Kidney capillary endothelial cell (primary cell): ENCODE measurements at regions not wholly inside any gene's neighbourhood (a gene's known extent, or its start where the extent isn't known, plus 50 kb on each side); places are given as distances from the start of the nearest gene placed in this dataset.

Experiments used
- DNase-seq: peaks from one replicate; pipeline ENCODE4 v3.0.0-alpha.2; 2018; ENCODE audit warnings: low spot score

DNA sequence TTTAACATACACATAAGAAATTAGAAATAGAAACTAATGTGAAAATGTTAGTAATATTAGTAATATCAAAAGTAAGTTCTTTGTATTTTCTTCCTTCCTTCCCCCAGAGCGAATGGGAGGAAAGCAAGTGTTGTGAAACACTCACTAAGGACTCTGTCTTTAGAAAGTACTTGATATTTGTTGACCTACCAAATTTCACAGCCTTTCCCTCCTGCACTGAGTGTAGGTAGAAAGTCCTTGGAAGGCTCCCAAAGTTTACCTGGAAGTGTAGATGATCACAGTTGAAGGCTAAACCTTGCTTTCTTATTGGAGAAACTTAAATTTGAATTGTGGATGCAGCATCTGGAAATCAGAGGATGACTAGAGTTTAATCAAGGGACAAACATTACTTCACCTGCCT, 1459.5 kb upstream of the SPRY2 start:
- no peak for DNase-seq

DNA sequence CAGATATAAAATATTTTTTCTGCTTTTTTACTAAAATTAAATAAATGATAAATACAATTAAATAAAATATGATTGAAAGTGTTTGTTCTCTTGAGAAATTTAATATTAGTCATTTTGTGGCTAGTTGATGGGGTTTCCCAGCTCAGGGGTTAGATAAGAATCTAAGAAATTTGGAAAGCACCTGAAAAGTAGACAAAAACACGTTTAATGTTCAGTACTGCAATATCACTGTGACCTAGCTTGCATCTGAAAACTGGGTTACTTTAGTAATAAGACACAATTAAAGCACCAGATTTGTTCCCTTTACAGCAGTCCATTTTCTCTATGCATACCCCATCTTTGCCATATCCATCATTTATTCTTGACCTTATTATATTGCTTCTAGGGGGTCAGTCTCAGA, 1454.8 kb upstream of the SPRY2 start:
- DNase-seq: no peak

DNA sequence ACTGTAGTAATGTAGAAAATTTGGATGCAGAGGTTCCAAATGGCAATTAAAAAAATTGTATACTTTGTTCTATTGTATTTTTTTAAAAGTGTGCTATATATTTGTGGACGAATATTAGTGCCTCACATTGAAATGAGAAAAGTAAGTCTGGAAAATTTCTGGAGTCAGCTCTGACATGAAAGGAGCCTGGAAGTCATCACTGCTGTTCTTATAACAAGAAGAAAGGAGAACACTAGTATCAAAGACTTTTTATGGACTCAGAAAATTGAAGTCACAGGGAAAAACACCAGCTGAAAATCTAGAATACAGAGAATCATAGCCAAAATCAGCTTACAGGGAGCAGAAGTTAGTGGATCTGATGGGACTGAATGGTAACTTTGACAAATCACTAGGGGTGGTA, 1450.7 kb upstream of the SPRY2 start:
- DNase-seq: no peak

GRCh38 chr13:81781471-81781870, 1440.5 kb upstream of the SPRY2 start:
- no peak for DNase-seq

DNA sequence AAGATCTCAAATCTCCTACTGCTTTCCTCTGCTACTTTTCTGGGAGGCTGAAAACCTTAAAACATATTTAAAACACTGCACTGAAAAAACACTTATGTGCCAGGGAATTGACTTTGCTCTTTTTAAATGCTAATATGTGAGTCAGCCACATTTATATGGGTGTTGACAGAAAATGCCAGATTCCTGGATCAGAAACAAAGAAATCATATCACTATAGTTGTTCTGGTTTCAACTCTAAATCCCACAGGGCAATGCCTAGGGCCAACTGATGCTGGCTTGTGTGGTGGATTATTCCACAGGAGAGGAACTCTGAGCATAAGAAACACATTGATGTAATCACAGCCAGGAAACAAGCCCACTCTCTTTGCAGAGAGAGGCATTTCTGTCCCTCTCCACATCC, 1439.0 kb upstream of the SPRY2 start:
- DNase-seq: no peak

DNA sequence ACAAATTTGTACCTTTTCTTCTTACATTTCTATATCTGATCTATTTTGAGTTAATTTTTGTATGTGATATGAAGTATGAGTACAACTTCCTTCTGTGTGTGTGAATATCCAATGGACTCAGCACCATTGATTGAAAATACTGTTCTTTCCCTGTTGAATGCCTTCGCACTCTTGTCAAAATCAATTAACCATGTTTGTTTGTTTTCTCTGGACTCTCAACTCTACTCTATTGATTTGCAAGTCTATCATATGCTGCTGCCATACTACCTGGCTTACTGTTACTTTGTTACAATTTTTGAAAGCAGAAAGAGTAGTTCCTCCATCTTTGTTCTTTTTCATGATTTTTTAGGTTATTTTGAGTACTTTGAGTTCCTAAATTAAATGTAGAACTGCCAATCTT, 1437.4 kb upstream of the SPRY2 start:
- no peak for DNase-seq

- DNase-seq: no peak
These were observed 1432.3 kb upstream of the SPRY2 start for GRCh38 chr13:81773263-81773662.

DNA sequence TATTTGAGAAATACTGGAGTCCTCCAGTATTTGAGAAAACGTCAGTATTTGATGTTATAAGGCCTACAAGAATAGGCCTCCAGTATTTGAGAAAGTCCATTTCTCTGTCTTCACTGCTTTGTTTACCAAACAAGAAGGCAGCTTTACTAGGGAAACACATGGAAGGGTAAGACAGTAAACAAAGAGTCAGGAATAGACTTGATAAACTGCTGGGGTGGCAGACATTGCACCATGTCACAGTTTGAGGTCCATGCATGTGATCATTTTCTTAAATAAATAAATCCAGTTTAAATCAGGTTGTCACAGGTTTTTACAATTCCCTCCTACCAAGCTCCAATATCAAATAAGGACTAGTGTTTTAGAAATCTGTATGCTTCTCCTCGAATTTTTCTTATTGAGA, 1431.0 kb upstream of the SPRY2 start:
- no peak for DNase-seq

GRCh38 chr13:81770868-81771505, 1430.1 kb upstream of the SPRY2 start:
- no peak for DNase-seq

GRCh38 chr13:81762449-81762848, 1421.5 kb upstream of the SPRY2 start:
- DNase-seq: no peak

GRCh38 chr13:81760316-81760715, 1419.4 kb upstream of the SPRY2 start:
- DNase-seq: no peak

- no peak for DNase-seq
These were observed 1416.5 kb upstream of the SPRY2 start for GRCh38 chr13:81757348-81757970.

- DNase-seq: no peak
These were observed 1404.5 kb upstream of the SPRY2 start for GRCh38 chr13:81745391-81745790.

- DNase-seq: no peak
These were observed 1397.4 kb upstream of the SPRY2 start for GRCh38 chr13:81738364-81738763.

DNA sequence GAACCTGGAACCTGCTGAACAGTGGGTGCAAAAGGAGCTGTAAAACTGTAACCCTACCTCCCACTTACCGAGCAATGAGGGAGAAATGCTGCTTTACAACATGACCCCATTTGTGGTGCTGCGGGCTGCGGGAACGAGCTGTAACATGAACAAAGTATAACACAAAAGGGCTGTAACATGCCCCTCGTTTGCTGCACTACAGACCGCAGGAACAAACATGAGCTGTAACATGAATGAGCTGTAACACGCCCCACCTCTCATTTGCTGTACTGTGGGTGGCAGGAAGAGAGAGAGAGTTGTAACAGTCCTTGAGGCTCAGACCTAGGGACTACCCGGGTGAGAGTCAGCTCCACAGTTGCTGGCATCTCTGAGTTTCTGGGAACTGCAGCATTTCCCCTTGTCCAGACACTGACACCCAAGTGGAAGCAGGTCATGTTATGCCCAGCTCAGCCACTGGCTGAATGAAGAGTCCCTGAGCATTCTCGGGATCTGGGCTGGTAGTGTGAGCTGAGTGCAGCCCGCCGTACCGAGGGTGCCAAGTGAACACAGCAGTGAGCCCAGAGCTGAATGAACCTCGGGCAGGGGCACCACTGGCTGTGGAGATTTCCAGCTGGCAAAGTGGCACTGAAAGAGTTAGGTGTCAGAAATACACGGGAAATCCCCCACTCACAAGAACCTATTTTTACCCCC, 1385.3 kb upstream of the SPRY2 start:
- no peak for DNase-seq

DNA sequence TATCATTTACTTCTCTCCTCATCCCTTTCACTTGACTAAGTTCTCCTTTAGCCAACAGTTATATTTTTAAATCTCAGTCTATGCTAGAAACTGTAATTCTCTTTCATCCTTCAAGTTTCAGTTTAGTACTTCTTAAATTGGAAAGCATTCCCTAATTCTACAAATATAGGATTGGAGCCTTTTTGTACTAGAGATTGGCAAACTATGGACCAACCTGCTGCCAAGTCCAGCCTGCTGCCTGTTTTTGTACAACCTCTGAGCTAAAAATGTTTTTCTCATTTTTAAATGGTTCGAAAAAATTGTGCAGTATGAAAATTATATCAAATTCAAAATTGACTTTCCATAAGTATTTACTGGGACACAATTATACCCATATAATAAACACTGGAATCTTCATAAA, 1381.5 kb upstream of the SPRY2 start:
- DNase-seq: no peak

- DNase-seq: no peak
These were observed 1380.5 kb upstream of the SPRY2 start for GRCh38 chr13:81721400-81721799.

GRCh38 chr13:81714513-81714912, 1373.6 kb upstream of the SPRY2 start:
- no peak for DNase-seq

DNA sequence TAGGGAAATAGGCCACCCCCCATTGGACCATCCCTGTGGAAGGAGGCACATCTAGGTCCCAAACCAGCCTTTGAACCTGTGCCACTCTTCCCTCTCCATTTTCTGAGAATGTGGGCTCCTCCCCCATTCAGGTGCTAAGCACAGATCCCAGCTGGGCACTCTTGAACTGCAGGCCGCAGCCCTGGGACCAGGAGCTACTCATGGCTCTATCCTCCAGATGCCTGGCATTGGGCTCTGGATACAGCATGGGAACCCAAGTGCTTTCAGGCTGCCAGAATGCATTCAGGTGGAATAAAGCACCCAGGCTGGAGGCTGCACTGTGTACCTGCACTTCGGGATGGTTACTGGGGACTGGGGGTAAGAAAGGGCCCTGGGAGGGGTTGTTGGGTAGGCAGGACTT, 1372.3 kb upstream of the SPRY2 start:
- no peak for DNase-seq

DNA sequence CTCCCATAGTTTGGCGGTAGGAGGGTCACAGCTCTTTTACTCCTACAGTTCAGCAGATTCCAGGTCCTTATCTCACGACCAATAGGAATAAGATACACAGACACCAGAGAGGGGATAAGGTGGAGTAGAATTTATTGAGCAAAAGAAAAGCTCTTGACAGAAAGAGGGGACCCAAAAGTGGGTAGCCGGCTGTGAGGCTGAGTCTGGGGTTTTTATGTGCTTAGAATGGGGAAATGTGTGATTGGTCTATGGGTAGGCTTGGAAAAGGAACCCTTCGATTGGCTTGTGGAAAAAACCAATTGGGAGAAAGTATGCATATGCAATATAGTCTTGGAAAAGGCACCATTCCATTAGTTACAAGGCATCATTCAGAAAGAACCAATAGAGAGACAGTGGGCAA, 1356.9 kb upstream of the SPRY2 start:
- no peak for DNase-seq

- no peak for DNase-seq
These were observed 1346.0 kb upstream of the SPRY2 start for GRCh38 chr13:81686877-81687276.

DNA sequence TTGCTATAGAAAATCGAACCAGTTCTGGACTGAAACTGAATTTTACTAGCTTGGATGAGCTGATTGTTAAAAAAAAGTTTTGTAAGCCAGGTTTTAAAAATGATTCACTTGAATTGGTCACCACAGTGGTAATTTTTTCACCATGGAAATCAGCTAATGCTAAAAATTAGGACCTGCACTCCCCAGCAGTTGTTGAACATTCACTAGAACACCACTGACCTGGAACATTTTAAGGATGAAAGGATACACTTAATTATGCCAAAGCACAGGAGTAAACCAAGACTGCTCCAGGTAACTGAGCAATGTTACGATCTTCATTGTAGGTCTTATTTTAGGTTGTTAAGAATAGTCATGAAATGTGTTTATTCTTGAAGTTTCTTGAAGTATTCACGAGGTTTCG, 1342.6 kb upstream of the SPRY2 start:
- DNase-seq: no peak

DNA sequence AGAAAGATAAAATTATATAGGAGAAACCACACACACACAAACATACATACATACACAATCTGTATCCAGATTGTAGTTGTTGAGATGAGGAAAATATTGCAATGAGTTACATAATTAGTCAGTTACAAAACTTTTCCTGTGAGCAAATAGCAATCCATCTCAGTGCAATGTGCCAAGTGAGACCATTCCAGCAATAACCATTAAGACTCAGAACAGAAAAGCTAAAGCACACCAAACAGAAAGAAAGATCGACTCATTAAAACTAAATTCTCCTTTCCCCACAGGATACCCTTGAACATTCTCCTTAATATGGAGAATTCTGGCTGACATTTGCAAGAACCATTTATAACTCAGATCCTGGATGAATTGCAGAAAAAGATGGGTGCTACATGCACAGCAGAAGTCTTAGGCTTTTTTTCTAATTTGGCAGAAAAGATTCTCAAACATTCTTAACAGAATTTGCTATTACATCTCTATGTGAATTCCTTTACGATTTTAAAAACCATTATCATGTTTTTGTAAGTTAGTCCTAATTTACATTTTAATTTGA, 1341.2 kb upstream of the SPRY2 start:
- no peak for DNase-seq
